A549 (cell line): ENCODE measurements at regions not wholly inside any gene's neighbourhood (a gene's known extent, or its start where the extent isn't known, plus 50 kb on each side); places are given as distances from the start of the nearest gene placed in this dataset.
"Not testable (repeated sequence)": the region's sequence is repeated elsewhere in the genome, so short reads cannot be mapped to it uniquely, and the experiment has no call there.

Experiments
- ATAC-seq, 2 experiments: fragments of 200-7000 bp in 1 of 2; fragments of >200 bp in 1 of 2; cut with Nextera tagmentation in 1 of 2; cut with Tn5 transposase in 1 of 2; 3 replicates each; pipeline versions ENCODE4 v1.8.0 to v1.9.1; 2018 to 2020; ENCODE audit warnings: mild to moderate bottlenecking in 1 of 2, moderate library complexity in 1 of 2
- CTCF ChIA-PET: fragments of 300-600 bp; sonication (Branson Sonifier 250); formaldehyde crosslinking; extraction: SDS; loops from one replicate; lab custom pipeline; 2021; ENCODE audit warnings: antibody characterized with exemption, inconsistent platforms; lab: Yijun Ruan, JAX
- POLR2A ChIA-PET: fragments of 350-600 bp; formaldehyde crosslinking; extraction: SDS; loops from one replicate; lab custom pipeline; 2021; ENCODE audit warnings: antibody characterized with exemption, inconsistent platforms; lab: Yijun Ruan, JAX
- DNase-seq, 2 experiments: peaks; one replicate each; pipeline versions ENCODE4 v3.0.0 to v3.0.0-alpha.2; 2011 to 2016; ENCODE audit warnings: low read depth in 1 of 2, low spot score in 1 of 2
- FAIRE-seq: peaks from 2 replicates; lab custom pipeline; 2011; peaks lifted over from hg19 to GRCh38; lab: Jason Lieb, UNC
- H3K27ac ChIP-seq, 2 experiments: fragments of >200 bp; sonication (Bioruptor Twin); formaldehyde crosslinking; 3 replicates each; pipeline ENCODE4 v1.5.1; 2016 to 2017
- H3K4me1 ChIP-seq: fragments of >200 bp; sonication (Bioruptor Twin); formaldehyde crosslinking; 3 replicates; pipeline ENCODE4 v1.6.1; 2016
- H3K4me2 ChIP-seq: fragments of >200 bp; sonication (Bioruptor Twin); formaldehyde crosslinking; 3 replicates; pipeline ENCODE4 v1.6.1; 2016
- H3K4me3 ChIP-seq: fragments of >200 bp; sonication (Bioruptor Twin); formaldehyde crosslinking; 3 replicates; pipeline ENCODE4 v1.5.1; 2016
- H3K9me3 ChIP-seq: fragments of >200 bp; sonication (Bioruptor Twin); formaldehyde crosslinking; 3 replicates; pipeline ENCODE4 v1.6.1; 2016
- BHLHE40 ChIP-seq: IDR thresholded peaks from 2 replicates; pipeline ENCODE4 v1.6.1; 2012; ENCODE audit warnings: low read depth, low read length, inconsistent platforms
- CHD2 ChIP-seq: fragments of 150-350 bp; IDR thresholded peaks from 2 replicates; pipeline ENCODE4 v1.6.1; 2014; ENCODE audit warnings: low read length; ENCODE audit not compliant: partially characterized antibody
- CHD4 ChIP-seq: fragments of 200-600 bp; sonication (generic); IDR thresholded peaks from 2 replicates; pipeline ENCODE4 v1.6.1; 2016; ENCODE audit warnings: antibody characterized with exemption, mild to moderate bottlenecking, borderline replicate concordance
- ELK1 ChIP-seq: fragments of 150-350 bp; IDR thresholded peaks from 2 replicates; pipeline ENCODE4 v1.6.1; 2014; ENCODE audit warnings: low read depth, mild to moderate bottlenecking, low read length
- ESRRA ChIP-seq: fragments of 150-350 bp; IDR thresholded peaks from 2 replicates; pipeline ENCODE4 v1.6.1; 2014; ENCODE audit warnings: mild to moderate bottlenecking, low read length, borderline replicate concordance
- FOSL2 ChIP-seq, 2 experiments: fragments of 450-650 bp in 1 of 2; fragments of >200 bp in 1 of 2; sonication (Bioruptor Twin) in 1 of 2; formaldehyde crosslinking; IDR thresholded peaks; 2 replicates each; pipeline versions ENCODE4 v1.5.0 to v1.6.1; 2016 to 2020; ENCODE audit warnings: mild to moderate bottlenecking in 1 of 2, moderate library complexity in 1 of 2
- FOXS1 ChIP-seq: fragments of 250-450 bp; sonication (Bioruptor Pico); IDR thresholded peaks from 2 replicates; pipeline ENCODE4 v1.5.0; 2020; ENCODE audit warnings: mild to moderate bottlenecking, moderate library complexity
- GATA3 ChIP-seq: IDR thresholded peaks from 2 replicates; pipeline ENCODE4 v1.6.1; 2012; ENCODE audit warnings: borderline replicate concordance
- HOXB5 ChIP-seq: fragments of 250-450 bp; sonication (Bioruptor Pico); IDR thresholded peaks from 2 replicates; pipeline ENCODE4 v1.5.0; 2020; ENCODE audit warnings: mild to moderate bottlenecking, moderate library complexity
- JUN ChIP-seq, 2 experiments: fragments of >200 bp; sonication (Bioruptor Twin); formaldehyde crosslinking; IDR thresholded peaks; 2 replicates in 1 of 2; 3 replicates in 1 of 2; pipeline ENCODE4 v1.6.1; 2016 to 2017
- KDM5A ChIP-seq: fragments of 200-600 bp; sonication (generic); IDR thresholded peaks from 2 replicates; pipeline ENCODE4 v1.6.1; 2016; ENCODE audit warnings: antibody characterized with exemption, mild to moderate bottlenecking
- MAFK ChIP-seq: fragments of 450-650 bp; IDR thresholded peaks from 2 replicates; pipeline ENCODE4 v1.6.1; 2014; ENCODE audit not compliant: partially characterized antibody
- MAZ ChIP-seq: fragments of 150-350 bp; IDR thresholded peaks from 2 replicates; pipeline ENCODE4 v1.6.1; 2014; ENCODE audit warnings: antibody characterized with exemption, low read depth, low read length, borderline replicate concordance
- MYC ChIP-seq: IDR thresholded peaks from 2 replicates; pipeline ENCODE4 v1.6.1; 2012; ENCODE audit warnings: mild to moderate bottlenecking, inconsistent platforms, low read length, improper control_type of control experiment, borderline replicate concordance
- POLR2A ChIP-seq: IDR thresholded peaks from 2 replicates; pipeline ENCODE4 v1.6.1; 2012; ENCODE audit warnings: mild to moderate bottlenecking, low read length
- POLR2AphosphoS2 ChIP-seq: conservative IDR thresholded peaks from 2 replicates; pipeline ENCODE4 v1.6.1; 2012; ENCODE audit warnings: low read length, improper control_type of control experiment, inconsistent platforms
- RCOR1 ChIP-seq: fragments of 150-350 bp; IDR thresholded peaks from 2 replicates; pipeline ENCODE4 v1.6.1; 2014; ENCODE audit warnings: antibody characterized with exemption, low read length, low read depth
- SREBF2 ChIP-seq: fragments of 450-650 bp; IDR thresholded peaks from 2 replicates; pipeline ENCODE4 v1.6.1; 2014; ENCODE audit warnings: mild to moderate bottlenecking, moderate library complexity
- TFCP2L1 ChIP-seq: fragments of 250-450 bp; sonication (Bioruptor Pico); IDR thresholded peaks from 2 replicates; pipeline ENCODE4 v1.5.0; 2021; ENCODE audit warnings: mild to moderate bottlenecking
- ZC3H11A ChIP-seq: fragments of 450-650 bp; IDR thresholded peaks from 2 replicates; pipeline ENCODE4 v1.6.1; 2014; ENCODE audit warnings: antibody characterized with exemption, mild to moderate bottlenecking
- ZFP36 ChIP-seq: fragments of 450-650 bp; IDR thresholded peaks from 2 replicates; pipeline ENCODE4 v1.6.1; 2014; ENCODE audit warnings: borderline replicate concordance; ENCODE audit not compliant: partially characterized antibody
- WGBS: methylation state at CpG from one replicate; pipeline ENCODE4 v1.1.6; 2017; ENCODE audit errors: missing lambda C conversion rate; 5-methylcytosine and 5-hydroxymethylcytosine counted together
- TF ChIP-seq, protein P1 (sequence below): fragments of 250-450 bp; sonication (Bioruptor Pico); IDR thresholded peaks from 2 replicates; pipeline ENCODE4 v1.5.0; 2021; ENCODE audit warnings: mild to moderate bottlenecking, moderate library complexity, borderline replicate concordance
- TF ChIP-seq, protein P2 (sequence below): fragments of 250-450 bp; sonication (Bioruptor Pico); IDR thresholded peaks from 2 replicates; pipeline ENCODE4 v1.5.0; 2020; ENCODE audit warnings: low read depth, mild to moderate bottlenecking, moderate library complexity

DNA sequence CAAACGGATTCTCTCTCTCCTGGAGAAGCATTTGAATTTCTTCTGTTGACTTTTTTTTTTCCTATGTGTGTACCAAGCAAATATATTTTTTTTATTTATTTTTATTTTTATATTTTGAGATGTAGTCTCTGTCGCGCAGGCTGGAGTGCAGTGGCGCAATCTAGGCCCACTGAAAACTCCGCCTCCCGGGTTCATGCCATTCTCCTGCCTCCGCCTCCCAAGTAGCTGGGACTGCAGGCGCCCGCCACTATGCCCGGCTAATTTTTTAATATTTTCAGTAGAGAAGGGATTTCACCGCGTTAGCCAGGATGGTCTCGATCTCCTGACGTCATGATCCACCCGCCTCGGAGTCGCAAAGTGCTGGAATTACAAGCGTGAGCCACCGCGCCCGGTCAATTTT lies 549.5 kb upstream of the GNPDA2 start:
- FAIRE-seq (no peak), DNase-seq (no peak), ATAC-seq (no peak)
- H3K4me1 ChIP-seq = no peaks in the 10 kb centered on the region
- ChIA-PET CTCF (no interaction called here), POLR2A (no interaction called here)
- WGBS = 53% methylated on average over 21 of the region's 21 CpGs
- H3K4me2 ChIP-seq = no peak overlapping the region
- no peaks in the 10 kb centered on the region for H3K9me3 ChIP-seq
- no peak overlapping the region for H3K4me3 ChIP-seq
- H3K27ac ChIP-seq = no peak overlapping the region
- TF ChIP-seq TFCP2L1 (CRISPR knock-in tag) (no peak), SREBF2 (no peak), POLR2AphosphoS2 (no peak), HOXB5 (CRISPR knock-in tag) (no peak), RCOR1 (no peak), ESRRA (no peak), KDM5A (no peak)
- TF ChIP-seq, protein P1, sequence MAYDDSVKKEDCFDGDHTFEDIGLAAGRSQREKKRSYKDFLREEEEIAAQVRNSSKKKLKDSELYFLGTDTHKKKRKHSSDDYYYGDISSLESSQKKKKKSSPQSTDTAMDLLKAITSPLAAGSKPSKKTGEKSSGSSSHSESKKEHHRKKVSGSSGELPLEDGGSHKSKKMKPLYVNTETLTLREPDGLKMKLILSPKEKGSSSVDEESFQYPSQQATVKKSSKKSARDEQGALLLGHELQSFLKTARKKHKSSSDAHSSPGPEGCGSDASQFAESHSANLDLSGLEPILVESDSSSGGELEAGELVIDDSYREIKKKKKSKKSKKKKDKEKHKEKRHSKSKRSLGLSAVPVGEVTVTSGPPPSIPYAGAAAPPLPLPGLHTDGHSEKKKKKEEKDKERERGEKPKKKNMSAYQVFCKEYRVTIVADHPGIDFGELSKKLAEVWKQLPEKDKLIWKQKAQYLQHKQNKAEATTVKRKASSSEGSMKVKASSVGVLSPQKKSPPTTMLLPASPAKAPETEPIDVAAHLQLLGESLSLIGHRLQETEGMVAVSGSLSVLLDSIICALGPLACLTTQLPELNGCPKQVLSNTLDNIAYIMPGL = no peak

DNA sequence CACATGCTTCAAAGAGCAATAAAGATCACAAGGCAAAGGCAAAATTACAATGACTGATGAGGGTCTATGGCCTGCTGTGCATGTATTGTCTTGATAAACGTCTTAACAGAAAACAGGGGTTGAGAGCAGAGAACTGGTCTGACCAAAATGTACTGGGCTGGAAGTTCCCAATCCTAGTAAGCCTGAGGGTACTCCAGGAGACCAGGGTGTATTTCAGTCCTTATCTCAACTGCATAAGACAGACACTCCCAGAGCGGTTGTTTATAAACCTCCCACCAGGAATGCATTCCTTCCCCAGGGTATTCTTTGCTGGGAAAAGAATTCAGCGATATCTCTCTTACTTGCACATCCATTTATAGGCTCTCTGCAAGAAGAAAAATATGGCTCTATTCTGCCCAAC lies 521.8 kb upstream of the GNPDA2 start:
- H3K27ac ChIP-seq, H3K4me1 ChIP-seq, H3K4me3 ChIP-seq, ATAC-seq, H3K4me2 ChIP-seq, CTCF ChIA-PET, H3K9me3 ChIP-seq, FAIRE-seq, DNase-seq, POLR2A ChIA-PET: not testable (repeated sequence)
- WGBS = 17% methylated on average over 3 of the region's 3 CpGs

- Histone ChIP-seq H3K9me3 (no peaks in the 10 kb centered on the region), H3K4me1 (no peaks in the 10 kb centered on the region), H3K4me3 (no peak overlapping the region), H3K27ac (no peak overlapping the region), H3K4me2 (no peak overlapping the region)
- FAIRE-seq (no peak), ATAC-seq (no peak), DNase-seq (no peak)
- ChIA-PET CTCF (no interaction called here), POLR2A (no interaction called here)
- TF ChIP-seq BHLHE40 (no peak), SREBF2 (no peak), POLR2A (no peak), ELK1 (no peak), FOXS1 (CRISPR knock-in tag) (no peak), RCOR1 (no peak), CHD4 (no peak), ZFP36 (no peak), MAZ (no peak), GATA3 (no peak), MYC (no peak), CHD2 (no peak), FOSL2 (IDR thresholded peaks at IDR 0.05) (no peak), FOSL2 (CRISPR knock-in tag; IDR thresholded peaks at IDR 0.05) (no peak), JUN (IDR thresholded peaks at IDR 0.05) (no peak), ZC3H11A (no peak), POLR2AphosphoS2 (no peak), MAFK (no peak)
- TF ChIP-seq, protein P2, sequence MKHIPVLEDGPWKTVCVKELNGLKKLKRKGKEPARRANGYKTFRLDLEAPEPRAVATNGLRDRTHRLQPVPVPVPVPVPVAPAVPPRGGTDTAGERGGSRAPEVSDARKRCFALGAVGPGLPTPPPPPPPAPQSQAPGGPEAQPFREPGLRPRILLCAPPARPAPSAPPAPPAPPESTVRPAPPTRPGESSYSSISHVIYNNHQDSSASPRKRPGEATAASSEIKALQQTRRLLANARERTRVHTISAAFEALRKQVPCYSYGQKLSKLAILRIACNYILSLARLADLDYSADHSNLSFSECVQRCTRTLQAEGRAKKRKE = no peak
Measured at GRCh38 chr4:45241976-45242375, 515.6 kb upstream of the GNPDA2 start.
